HG03354 (cell line): ENCODE measurements at regions not wholly inside any gene's neighbourhood (a gene's known extent, or its start where the extent isn't known, plus 50 kb on each side); places are given as distances from the start of the nearest gene placed in this dataset.
"Not testable (repeated sequence)": the region's sequence is repeated elsewhere in the genome, so short reads cannot be mapped to it uniquely, and the experiment has no call there.

ENCODE experiments used
- ATAC-seq: cut with Tn5 transposase; IDR thresholded peaks from one replicate; pipeline ENCODE4 v1.9.1; 2021; ENCODE audit warnings: mild to moderate bottlenecking; ENCODE audit not compliant: unreplicated experiment, poor library complexity, severe bottlenecking

- no peak for ATAC-seq
These were observed 209.1 kb upstream of the PODXL start for GRCh38 chr7:131765575-131765974.

- ATAC-seq: no peak
These were observed 207.8 kb upstream of the PODXL start for GRCh38 chr7:131764143-131764775.

DNA sequence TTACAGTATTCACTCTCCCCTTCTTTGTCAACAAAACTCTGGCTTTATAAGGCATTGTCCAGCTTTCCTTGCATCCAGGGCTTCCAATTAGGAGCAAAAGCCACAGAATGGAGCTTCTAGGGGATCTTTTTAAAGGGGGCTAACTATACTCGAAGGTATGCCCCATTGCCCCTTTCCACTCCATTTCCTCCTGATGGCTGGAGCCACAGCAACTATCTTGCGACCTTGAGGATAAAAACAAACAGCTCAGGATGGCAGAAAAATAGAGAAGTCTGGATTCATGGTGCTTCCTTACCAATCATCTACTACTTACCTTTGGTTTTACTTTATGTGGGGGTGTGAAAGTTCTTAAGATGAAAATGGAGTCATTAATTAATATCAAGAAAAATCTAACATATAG is 206.3 kb upstream of the PODXL start:
- ATAC-seq: no peak

- not testable (repeated sequence) for ATAC-seq
These were observed 199.4 kb upstream of the PODXL start for GRCh38 chr7:131755801-131756200.

DNA sequence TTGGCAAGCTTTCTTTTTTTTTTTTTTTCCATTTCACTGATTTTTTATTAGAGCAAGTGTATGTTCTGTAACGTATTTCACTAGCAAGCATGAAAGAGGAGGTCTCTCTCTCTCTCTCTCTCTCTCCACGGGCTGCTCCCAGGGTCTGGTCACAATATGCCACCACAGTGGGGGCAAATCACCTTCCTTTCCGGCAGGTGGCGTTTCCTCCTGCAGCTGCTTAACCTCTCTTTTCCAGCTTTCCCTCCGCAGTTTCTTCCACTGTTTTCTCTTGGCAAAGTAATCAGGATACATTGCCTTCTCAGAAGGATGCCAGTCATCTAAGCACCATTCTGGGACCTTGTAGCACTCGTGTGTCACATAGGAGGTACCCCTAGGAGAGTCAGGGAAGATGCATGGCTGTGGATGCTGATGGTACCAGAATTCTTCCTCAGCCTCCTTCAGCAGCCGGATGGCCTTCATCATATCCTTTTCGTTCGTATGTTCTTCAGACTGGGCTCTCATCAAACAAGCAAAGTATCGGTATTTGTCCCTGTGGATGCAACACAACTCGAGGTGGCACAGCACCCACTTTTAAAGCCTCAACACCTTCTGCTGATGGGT is 197.3 kb upstream of the PODXL start:
- ATAC-seq: no peak

DNA sequence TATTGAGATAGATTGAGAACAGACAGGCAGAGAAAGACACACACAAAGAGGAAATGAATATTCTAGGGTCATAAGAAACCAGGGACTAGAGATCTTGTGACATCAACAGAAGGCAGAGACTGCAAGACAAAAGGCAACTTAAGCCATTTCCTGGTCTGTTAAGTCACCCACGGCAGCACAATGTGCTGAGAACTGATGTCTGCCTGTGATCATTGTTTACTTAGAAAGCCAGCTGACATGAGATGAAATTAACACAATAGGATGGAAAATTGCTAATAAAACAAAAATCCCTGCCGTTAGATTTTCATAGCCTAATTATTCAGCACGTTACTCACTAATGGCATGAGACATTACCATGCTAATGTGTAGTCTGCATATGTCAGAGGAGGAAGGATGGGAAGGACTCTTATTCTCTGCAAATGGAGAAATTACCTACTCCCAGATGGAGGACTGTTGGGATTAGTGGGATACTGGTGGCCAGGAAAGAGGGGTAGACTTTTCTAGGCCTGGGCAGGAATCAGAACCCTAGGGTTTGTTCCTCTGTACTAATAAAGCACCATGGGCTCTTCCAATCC is 191.3 kb upstream of the PODXL start:
- ATAC-seq: no peak

DNA sequence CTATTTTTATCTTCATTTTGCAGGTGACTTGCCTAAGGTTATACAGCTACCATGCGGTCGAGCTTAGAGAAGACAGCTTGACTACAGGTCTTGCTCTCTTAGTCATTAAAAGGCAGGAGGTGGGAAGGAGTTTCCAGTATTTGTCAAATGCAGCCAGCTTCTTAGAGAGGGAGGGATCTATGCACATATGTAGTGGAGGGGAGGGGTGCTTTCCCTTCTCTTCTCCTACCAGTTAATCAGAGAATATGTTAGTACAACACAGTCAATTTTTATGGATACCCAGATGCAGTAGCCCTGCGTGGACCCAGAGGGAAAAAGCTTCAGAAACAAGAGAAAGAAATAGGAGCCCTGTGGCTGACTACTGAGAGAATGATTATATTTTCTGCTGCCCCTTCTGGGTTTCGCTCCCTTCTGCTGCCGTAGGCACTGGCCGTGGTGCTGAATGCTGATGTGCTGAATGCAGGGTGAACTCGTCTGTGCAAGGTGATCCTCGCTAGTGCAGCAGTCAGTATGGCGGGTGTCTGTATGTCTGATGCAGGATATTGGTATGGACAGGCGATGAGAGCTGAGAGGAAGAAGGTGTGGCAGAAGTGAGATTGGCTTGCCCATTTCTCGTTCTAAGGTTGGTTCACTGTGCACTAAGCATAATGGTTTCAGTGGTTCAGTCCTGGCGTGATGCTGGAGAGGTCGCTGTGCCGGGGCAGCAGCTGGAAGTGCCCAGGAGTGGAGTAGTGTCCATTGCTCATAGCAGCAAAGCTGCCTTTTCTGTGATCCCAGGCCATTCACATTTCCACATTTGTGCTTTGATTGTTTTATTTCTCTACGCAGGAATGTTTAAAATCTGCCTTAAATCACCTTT is 189.2 kb upstream of the PODXL start:
- no peak for ATAC-seq

GRCh38 chr7:131741446-131741845 is 185.0 kb upstream of the PODXL start:
- no peak for ATAC-seq

DNA sequence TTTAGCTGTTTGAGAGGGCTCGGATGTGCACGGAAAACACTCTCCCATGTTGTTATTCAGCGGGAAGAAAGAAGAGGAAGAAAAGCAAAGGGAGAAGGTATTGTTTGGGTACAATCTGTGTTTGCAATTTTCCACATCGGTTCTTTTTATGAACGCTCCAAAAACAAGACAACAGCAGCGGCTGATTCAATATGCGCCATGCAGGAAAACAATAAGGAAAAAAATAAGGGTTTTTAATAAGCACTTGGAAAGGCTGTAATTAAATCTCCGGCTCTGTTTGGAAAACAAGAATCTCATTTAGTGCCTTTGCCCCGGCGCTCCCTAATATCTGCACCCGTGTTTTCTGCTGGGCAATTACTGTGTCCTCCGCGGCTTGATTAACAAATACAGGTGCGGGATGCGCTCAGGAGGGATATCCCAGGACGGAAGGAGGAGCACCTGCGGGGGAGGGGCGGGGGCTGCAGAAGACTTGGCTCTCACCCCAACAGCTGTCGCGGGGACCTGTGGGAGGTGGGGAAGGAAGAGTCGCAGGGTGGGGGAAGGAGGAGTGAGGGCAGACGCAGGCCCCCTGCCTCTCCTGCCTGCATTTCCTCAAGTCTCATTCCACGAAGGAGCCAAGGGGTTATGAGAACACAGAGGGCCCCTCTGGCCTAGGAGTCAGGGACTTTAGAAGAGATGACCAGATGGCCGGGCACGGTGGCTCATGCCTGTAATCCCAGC is 181.5 kb upstream of the PODXL start:
- no peak for ATAC-seq

DNA sequence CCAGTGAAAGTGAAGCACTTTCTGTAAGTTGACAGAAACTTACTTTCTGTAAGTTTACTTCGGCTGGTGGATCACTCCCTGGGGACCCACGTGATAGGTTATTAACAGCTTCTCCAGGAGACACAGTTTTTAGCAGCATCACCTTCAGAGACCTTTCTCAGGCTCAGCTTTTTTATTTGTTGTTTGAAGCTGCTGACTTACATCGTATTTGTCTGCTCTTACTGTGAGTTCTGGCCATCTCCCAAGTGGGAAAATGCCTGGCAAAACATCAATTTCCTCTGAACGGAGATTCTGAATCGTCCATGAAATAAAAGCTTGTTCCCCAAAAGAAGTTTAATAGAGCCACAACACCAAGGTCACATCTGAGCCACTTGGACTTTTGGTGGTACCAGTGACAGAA is 178.7 kb upstream of the PODXL start:
- no peak for ATAC-seq

- no peak for ATAC-seq
These were observed 177.2 kb upstream of the PODXL start for GRCh38 chr7:131733604-131734003.

- ATAC-seq: no peak
These were observed 170.8 kb upstream of the PODXL start for GRCh38 chr7:131727189-131727588.

GRCh38 chr7:131726686-131727085 is 170.3 kb upstream of the PODXL start:
- ATAC-seq: no peak

DNA sequence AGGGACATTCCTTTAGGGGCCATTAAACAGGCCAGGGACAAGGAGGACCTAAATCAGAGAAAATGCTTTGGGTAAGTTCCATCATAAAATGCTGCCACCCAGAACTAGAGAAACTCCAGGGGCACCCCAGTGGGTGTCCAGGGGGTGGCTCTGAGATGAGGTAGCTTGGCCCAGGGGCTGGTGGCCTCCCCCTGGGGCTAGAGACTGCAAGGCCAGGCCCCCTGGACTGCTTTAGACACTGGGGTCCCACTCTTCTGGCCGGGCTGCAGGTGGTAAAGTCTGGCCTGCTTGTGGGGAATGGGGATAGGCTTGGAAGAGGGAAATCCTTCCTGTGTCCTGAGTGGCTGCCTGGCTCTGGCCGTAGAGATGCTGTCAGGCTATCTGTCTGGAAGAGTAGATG is 169.6 kb upstream of the PODXL start:
- no peak for ATAC-seq

DNA sequence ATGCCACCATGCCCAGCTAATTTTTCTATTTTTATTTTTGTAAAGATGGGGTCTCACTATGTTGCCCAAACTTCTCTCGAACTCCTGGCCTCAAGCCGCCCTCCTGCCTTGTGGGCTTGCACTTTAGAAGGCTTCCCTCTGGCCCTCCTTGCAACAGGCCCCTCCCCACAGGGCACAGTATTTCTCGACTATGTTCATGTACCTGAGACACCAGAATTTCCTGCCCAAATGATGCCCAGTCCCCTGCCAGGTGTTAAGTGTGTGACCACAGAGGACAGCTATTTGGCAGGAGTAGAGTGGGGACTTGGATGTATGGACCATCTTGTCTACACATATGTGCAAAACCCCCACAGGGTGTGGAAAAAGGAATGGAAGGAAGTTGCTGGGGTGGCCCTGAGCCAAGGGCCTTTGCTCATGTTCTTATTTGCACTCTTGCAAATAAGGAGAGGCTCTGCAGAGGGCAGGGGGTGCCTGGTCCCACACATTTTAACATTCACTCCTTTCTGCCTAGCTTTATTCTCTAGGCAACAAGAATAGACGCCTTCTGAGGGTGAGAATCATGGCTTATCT is 168.4 kb upstream of the PODXL start:
- ATAC-seq: no peak

- no peak for ATAC-seq
These were observed 167.5 kb upstream of the PODXL start for GRCh38 chr7:131723926-131724325.

- ATAC-seq: no peak
These were observed 165.9 kb upstream of the PODXL start for GRCh38 chr7:131722371-131722770.

DNA sequence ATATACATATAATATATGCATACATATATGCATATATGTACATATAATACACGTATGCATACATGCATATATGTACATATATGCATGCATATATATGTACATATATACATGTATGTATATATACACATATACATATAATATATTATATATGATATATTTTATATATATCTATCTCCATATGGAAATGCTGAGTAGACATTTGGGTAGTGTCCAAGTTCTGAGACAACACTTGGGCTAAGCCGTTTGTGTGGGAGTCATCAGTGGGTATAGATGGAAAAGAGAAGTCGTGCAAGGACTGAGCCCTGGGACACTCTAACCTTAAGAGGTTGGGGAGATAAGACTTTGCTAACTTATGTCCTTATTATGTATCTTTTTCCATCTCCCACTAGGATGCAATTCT is 165.2 kb upstream of the PODXL start:
- ATAC-seq: no peak

- ATAC-seq: no peak
These were observed 164.3 kb upstream of the PODXL start for GRCh38 chr7:131720703-131721102.

DNA sequence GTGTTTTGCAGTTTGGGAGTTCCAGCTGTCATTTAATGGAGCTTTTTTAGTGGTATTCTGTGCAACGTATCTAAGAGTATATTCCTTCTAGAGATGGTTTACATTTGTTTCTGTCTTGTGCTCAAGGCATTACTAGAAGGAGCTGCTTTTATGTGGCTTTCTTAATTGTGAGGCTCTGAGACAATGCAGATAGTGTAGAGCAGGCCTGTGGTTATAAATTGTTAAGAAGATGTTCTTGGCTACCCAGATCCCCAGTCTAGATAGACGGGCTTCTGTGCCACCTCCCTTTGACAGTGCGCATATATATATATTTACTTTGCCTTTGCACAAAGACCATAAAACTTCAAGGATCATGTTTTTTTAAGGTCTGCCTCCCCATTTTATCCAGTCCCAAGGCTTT is 160.8 kb upstream of the PODXL start:
- no peak for ATAC-seq
